HG02938 (cell line): ENCODE measurements at regions not wholly inside any gene's neighbourhood (a gene's known extent, or its start where the extent isn't known, plus 50 kb on each side); places are given as distances from the start of the nearest gene placed in this dataset.
"Not testable (repeated sequence)": the region's sequence is repeated elsewhere in the genome, so short reads cannot be mapped to it uniquely, and the experiment has no call there.

ENCODE experiments used
- ATAC-seq: cut with Tn5 transposase; IDR thresholded peaks from one replicate; pipeline ENCODE4 v1.9.1; 2021; ENCODE audit warnings: mild to moderate bottlenecking, moderate library complexity; ENCODE audit not compliant: unreplicated experiment

DNA sequence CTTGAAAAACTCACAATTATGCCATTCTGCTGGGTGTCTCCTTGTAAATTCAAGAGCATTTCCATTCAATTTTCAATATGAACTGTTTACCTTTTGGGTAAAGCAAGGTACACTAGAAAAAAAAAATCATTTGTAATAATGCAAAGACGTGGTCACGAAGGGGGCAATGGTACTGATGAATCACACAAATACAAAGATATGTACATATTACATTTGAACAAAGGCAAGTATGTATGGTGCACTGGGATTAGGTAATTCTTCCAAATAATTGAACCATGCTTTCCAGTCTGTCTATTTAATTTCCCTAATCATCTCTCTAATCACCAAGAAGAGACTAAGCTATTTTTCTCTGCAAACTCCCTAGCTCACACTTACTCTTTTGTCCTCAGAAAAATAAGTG is 63.4 kb upstream of the RNF38 start:
- no peak for ATAC-seq

- ATAC-seq = no peak
Observed at GRCh38 chr9:36462245-36462644, 62.2 kb upstream of the RNF38 start.

DNA sequence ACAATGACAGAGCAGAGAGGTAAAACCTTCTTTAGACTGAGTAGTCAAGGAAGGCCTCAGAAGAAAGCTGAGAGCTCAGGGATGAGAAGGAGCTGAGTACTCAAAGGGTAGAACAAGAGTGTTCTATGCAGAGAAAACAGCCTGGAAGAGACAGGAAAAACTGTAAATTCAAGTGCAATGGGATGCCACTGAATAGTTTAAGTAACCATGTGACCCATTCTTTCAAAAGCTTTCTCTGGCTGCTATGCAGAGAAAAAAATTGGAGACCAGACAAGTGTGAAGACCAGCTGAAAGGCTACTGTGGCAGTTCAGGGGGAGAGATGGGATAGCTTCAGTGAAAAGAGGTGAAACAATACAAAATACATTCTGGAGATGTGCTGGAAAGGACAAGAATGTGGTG is 61.3 kb upstream of the RNF38 start:
- ATAC-seq = no peak

DNA sequence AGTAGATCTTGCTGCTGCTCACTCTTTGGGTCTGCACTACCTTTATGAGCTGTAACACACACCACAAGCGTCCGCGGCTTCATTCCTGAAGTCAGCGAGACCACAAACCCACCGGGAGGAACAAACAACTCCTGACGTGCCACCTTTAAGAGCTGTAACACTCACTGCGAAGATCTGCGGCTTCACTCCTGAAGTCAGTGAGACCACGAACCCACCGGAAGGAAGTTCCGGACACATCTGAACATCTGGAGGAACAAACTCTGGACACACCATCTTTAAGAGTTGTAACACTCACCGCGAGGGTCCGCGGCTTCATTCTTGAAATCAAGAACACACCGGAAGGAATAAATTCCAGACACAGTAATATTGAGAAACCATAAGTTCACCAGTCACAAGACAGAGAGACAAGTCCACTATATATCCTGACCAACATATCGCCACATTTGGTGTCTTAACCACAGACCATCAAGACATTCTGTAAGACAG is 58.4 kb upstream of the RNF38 start:
- ATAC-seq = not testable (repeated sequence)

GRCh38 chr9:36457836-36458429 is 57.9 kb upstream of the RNF38 start:
- no peak for ATAC-seq

DNA sequence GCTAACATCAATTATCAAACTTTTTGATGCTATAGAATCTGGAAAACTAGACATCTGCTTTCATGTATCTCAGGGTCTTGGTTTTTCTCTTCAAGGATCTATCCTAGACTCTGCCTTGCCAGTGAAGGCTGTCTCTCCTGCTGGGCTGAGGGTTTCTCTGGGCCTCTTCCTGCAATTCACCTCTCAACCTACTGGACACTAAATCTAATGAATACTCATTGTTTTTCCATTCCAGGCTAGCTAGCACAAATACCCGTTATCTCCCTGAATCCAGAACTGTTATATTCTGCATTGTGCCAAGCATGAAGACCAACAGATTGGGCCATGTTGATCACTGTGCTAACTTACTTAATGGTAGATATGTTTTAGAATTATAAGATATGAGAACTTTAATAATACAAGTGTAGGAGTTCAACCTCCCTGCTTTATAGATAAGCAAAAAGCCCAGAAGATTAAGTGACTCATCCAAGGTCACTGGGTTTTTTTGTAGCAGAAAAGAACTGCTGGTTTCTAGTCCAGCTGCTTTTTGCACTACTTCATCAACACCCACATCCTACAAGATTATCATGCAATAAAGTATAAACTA is 56.5 kb upstream of the RNF38 start:
- ATAC-seq = no peak

- no peak for ATAC-seq
Observed at GRCh38 chr9:36451949-36452348, 51.9 kb upstream of the RNF38 start.

DNA sequence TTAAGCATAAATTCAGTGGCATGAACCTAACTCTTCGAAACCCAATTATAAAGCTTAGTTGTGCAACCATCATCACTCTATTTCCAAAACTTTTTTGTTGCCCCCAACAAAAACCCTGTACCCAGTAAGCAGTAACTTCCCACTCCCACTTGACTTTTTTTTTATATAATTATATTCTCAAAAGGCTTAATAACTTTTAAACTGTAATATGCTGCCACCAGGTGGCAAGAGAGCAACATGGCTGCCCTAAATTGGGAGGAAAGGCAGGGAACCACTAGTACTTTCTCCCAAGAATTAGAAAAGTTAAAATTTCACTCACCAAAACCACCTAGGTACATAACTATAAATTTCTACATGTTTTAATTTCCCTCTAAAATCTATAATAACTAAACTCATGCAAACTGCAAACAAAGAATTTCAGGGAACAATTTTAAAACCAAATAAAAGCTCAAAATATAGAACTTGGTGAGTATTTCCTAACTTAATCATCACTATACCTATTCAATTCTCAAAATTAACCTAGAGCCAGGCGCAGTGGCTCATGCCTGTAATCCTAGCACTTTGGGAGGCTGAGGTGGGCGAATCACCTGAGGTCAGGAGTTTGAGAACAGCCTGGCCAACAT is 50.2 kb upstream of the RNF38 start:
- ATAC-seq = no peak
